GM08714 (cell line): ENCODE measurements at regions not wholly inside any gene's neighbourhood (a gene's known extent, or its start where the extent isn't known, plus 50 kb on each side); places are given as distances from the start of the nearest gene placed in this dataset.

Source experiments
- H3K4me3 ChIP-seq: fragments of 200-500 bp; sonication (Bioruptor generic); 2 replicates; pipeline ENCODE4 v1.5.1; 2014; ENCODE audit warnings: mild to moderate bottlenecking, low read length, inconsistent platforms
- ZNF274 ChIP-seq: IDR thresholded peaks from 2 replicates; pipeline ENCODE4 v1.6.1; 2012; ENCODE audit warnings: mild to moderate bottlenecking, low read depth, low read length

GRCh38 chr7:131254211-131254610, 73.5 kb upstream of the MKLN1 start:
- no peak overlapping the region for H3K4me3 ChIP-seq
- no peak for TF ChIP-seq ZNF274

- no peak overlapping the region for H3K4me3 ChIP-seq
- TF ChIP-seq ZNF274: no peak
Measured at GRCh38 chr7:131255242-131255641, 72.4 kb upstream of the MKLN1 start.

- no peak for TF ChIP-seq ZNF274
- no peak overlapping the region for H3K4me3 ChIP-seq
Measured at GRCh38 chr7:131261476-131261994, 66.1 kb upstream of the MKLN1 start.

DNA sequence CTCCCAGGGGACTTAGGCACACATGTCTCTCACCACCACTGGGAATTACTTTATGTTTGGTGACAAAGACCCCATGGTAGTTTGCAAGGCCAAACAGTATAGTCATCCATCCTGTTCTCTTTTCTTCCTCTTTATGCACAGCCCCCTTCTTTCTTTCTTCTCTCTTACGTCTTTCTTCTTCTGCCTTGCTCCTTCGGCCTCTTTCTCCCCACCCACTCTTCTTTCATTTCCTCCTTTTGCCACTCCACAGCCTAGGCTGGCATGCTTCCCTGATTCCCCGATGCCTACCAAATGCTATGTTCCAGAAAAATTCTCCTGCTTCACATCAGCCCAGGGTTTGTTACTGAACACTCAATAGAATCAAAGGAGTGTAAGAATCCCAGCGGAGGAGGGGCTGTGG, 62.4 kb upstream of the MKLN1 start:
- TF ChIP-seq ZNF274: no peak
- H3K4me3 ChIP-seq: no peak overlapping the region

DNA sequence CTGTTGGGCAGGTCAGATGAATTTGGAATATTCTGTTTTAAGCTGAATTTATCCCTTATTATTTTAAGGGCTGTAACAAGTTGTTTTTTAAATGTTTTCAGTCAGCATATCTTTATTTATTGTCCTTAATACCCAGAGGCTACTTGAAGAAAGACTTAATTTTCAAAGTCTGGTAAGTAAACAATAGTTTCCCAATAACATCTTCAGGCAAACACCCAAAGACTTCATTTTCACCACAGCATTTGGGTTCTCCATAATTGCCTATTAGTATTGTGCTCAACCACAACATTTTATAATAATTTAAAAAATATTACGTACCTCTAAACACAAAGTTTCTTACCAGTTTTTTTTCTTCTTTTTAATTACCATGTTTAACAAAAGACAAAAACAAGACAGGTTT, 60.0 kb upstream of the MKLN1 start:
- TF ChIP-seq ZNF274: no peak
- H3K4me3 ChIP-seq: no peak overlapping the region

DNA sequence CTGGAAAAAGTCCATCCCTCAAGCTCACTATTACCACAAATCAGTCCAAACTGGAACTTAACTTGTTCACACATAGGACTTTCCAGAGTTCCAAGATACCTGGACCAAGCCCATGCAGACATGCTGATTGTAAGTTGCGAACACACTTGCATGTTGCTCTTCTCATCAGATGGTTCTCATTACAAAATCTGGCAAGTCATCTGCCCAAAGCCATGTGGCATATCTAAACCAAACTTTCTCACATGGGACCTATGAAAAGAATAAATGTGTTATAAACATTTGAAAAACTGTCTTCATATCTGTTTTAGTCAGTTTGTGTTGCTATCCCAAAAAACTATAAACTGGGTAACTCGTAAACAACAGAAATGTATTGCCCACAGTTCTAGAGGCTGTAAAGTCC, 58.8 kb upstream of the MKLN1 start:
- no peak overlapping the region for H3K4me3 ChIP-seq
- no peak for TF ChIP-seq ZNF274

DNA sequence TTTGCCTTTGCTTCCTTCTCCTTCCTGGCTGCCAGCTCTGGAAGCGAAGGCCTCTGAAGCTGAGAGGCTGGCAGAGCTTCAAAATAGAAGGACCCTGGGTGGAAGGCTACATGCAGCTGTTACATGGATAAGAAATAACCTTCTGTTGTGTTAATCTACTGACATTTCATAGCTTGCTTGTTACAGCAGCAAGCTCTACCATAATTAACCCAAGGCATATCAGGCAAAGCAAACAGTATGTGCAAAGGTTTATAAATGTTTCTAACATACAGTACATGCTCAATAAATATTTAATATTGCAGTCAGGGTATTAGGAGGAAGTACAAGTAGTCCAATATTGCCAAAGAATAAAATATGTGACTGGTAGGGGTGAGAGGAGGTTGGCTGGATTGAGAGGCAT, 55.6 kb upstream of the MKLN1 start:
- no peak for TF ChIP-seq ZNF274

DNA sequence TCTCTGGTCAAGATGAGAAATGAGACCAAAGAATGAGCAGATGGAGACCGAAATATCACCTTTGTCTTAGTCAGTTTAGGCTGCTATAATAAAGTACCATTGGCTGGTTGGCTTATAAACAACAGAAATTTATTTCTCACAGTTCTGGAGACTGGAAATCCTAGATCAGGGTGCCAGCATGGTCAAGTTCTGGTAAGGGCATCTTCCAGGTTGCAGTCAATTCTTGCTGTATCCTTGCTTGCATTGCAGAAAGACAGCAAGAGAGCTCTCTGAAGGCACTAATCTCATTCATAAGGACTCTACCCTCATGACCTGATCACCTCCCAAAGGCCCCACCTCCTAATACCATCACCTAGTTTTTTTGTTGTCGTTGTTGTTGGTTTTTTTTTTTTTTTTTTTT, 52.7 kb upstream of the MKLN1 start:
- TF ChIP-seq ZNF274: no peak

More for the DNA sequence above, 55.6 kb upstream of the MKLN1 start:
- no peak overlapping the region for H3K4me3 ChIP-seq

GRCh38 chr7:131276190-131276589, 51.5 kb upstream of the MKLN1 start:
- TF ChIP-seq ZNF274: no peak
- H3K4me3 ChIP-seq: no peak overlapping the region

More for the DNA sequence above, 52.7 kb upstream of the MKLN1 start:
- no peak overlapping the region for H3K4me3 ChIP-seq

DNA sequence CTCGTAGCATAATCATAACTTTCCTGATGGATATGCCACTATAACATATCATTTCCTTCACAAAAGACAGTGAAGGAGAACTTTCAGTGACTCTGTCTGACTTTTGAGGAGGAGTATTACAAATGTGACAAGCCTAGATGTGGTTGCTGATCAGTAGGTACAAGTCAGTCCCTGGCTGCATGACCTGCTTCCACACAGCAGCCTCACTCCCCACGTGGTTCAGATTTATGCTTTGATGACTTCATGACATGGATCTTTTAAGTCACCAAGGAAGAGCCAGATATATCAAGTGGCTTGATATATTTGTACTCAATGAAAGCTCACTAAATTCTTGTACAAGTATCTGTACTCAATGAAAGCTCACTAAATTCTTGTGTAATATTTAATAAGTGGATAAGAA, 50.9 kb upstream of the MKLN1 start:
- TF ChIP-seq ZNF274: no peak
- no peak overlapping the region for H3K4me3 ChIP-seq
